ENCODE measurements at regions not wholly inside any gene's neighbourhood (a gene's known extent, or its start where the extent isn't known, plus 50 kb on each side); places are given as distances from the start of the nearest gene placed in this dataset.
"Not testable (repeated sequence)": the region's sequence is repeated elsewhere in the genome, so short reads cannot be mapped to it uniquely, and the experiment has no call there.

- Histone ChIP-seq H3K36me3 (ENCODE audit: control insufficient read depth, insufficient read depth, low read length) (no peaks in the 10 kb centered on the region), H3K4me3 (replicated peaks in 1 of 4; ENCODE audit: control extremely low read depth in 1 of 4, insufficient read depth in 1 of 4, low read depth in 3 of 4, low read length in 4 of 4) (no peak overlapping the region), H3K9ac (ENCODE audit: insufficient read depth, low read length) (no peak overlapping the region), H4K20me1 (ENCODE audit: control insufficient read depth, extremely low read depth, insufficient read depth, low read length) (no peaks in the 10 kb centered on the region), H3K4me2 (ENCODE audit: extremely low read depth, insufficient read depth, low read length) (no peak overlapping the region), H3K9me3 (ENCODE audit: control insufficient read depth, insufficient read depth, low read depth, low read length) (no peaks in the 10 kb centered on the region), H3K27me3 (ENCODE audit: control insufficient read depth, insufficient read depth, low read length) (no peaks in the 10 kb centered on the region), H2AFZ (ENCODE audit: low read length) (no peak overlapping the region), H3K27ac (ENCODE audit: insufficient read depth, low read length) (no peak overlapping the region), H3K4me1 (ENCODE audit: control insufficient read depth, extremely low read depth, insufficient read depth, low read length) (no peaks in the 10 kb centered on the region), H3K79me2 (ENCODE audit: control insufficient read depth, insufficient read depth, low read length) (no peaks in the 10 kb centered on the region)
- TF ChIP-seq EZH2 (IDR thresholded peaks at IDR 0.05; ENCODE audit: low read length, missing control alignments) (no peak), CTCF (conservative IDR thresholded peaks at IDR 0.05 in 1 of 2, IDR thresholded peaks at IDR 0.05 in 1 of 2; ENCODE audit: low read depth in 1 of 2, low read length in 2 of 2) (no peak)
- no peak for DNase-seq (ENCODE audit: low read depth in 2 of 2)
Observed at GRCh38 chr12:116667752-116668151, 70.1 kb downstream of the SPRING1 start.

DNA sequence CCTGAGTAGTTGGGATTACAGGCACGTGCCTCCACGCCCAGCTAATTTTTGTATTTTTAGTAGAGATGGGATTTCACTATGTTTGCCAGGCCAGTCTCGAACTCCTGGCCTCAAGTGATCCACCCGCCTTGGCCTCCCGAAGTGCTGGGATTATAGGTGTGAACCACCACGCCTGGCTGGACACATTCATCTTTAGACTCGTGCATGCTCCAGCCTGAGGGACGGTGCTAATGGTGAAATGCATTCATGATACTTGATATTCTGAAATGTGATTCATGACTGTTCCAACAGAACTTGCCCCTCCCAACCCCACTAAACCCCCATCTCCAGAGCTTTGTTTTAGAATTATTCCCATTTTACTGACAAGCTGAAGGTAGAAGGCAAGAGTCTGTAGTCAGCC, 71.0 kb downstream of the SPRING1 start:
- not testable (repeated sequence) for H3K27ac ChIP-seq (ENCODE audit: insufficient read depth, low read length); DNase-seq (ENCODE audit: low read depth in 2 of 2); H4K20me1 ChIP-seq (ENCODE audit: control insufficient read depth, extremely low read depth, insufficient read depth, low read length); H3K27me3 ChIP-seq (ENCODE audit: control insufficient read depth, insufficient read depth, low read length); H2AFZ ChIP-seq (ENCODE audit: low read length); H3K4me2 ChIP-seq (ENCODE audit: extremely low read depth, insufficient read depth, low read length); H3K4me3 ChIP-seq (replicated peaks in 1 of 4; ENCODE audit: control extremely low read depth in 1 of 4, insufficient read depth in 1 of 4, low read depth in 3 of 4, low read length in 4 of 4); H3K9ac ChIP-seq (ENCODE audit: insufficient read depth, low read length); H3K4me1 ChIP-seq (ENCODE audit: control insufficient read depth, extremely low read depth, insufficient read depth, low read length); H3K79me2 ChIP-seq (ENCODE audit: control insufficient read depth, insufficient read depth, low read length); H3K36me3 ChIP-seq (ENCODE audit: control insufficient read depth, insufficient read depth, low read length); H3K9me3 ChIP-seq (ENCODE audit: control insufficient read depth, insufficient read depth, low read depth, low read length)

DNA sequence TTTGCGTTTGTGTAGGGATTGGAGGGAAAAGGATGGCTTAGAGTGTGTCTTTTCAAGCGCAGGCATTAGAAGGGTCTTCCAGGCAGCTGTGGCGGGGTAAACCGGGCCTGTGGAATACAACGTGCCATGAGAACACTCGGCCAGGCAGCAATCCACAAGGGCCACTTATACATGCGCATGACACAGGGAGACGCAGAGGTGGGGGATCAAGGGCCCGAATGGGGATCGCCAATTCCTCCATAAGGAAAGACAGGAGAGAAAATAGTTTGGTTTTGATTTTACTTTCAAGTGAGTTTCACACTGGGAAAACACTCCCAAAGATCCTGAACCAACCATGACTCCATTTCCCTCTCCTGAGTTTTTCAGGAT, 71.6 kb downstream of the SPRING1 start:
- H3K36me3 ChIP-seq (ENCODE audit: control insufficient read depth, insufficient read depth, low read length) = no peaks in the 10 kb centered on the region
- no peak overlapping the region for H3K4me2 ChIP-seq (ENCODE audit: extremely low read depth, insufficient read depth, low read length)
- H3K9me3 ChIP-seq (ENCODE audit: control insufficient read depth, insufficient read depth, low read depth, low read length) = no peaks in the 10 kb centered on the region
- H3K4me1 ChIP-seq (ENCODE audit: control insufficient read depth, extremely low read depth, insufficient read depth, low read length) = no peaks in the 10 kb centered on the region
- H3K27ac ChIP-seq (ENCODE audit: insufficient read depth, low read length) = no peak overlapping the region
- DNase-seq (ENCODE audit: low read depth in 2 of 2) = no peak
- no peaks in the 10 kb centered on the region for H3K79me2 ChIP-seq (ENCODE audit: control insufficient read depth, insufficient read depth, low read length)
- H2AFZ ChIP-seq (ENCODE audit: low read length) = no peak overlapping the region
- no peaks in the 10 kb centered on the region for H3K27me3 ChIP-seq (ENCODE audit: control insufficient read depth, insufficient read depth, low read length)
- TF ChIP-seq EZH2 (IDR thresholded peaks at IDR 0.05; ENCODE audit: low read length, missing control alignments) = no peak
- no peak for TF ChIP-seq CTCF (conservative IDR thresholded peaks at IDR 0.05 in 1 of 2, IDR thresholded peaks at IDR 0.05 in 1 of 2; ENCODE audit: low read depth in 1 of 2, low read length in 2 of 2)
- no peak overlapping the region for H3K4me3 ChIP-seq (replicated peaks in 1 of 4; ENCODE audit: control extremely low read depth in 1 of 4, insufficient read depth in 1 of 4, low read depth in 3 of 4, low read length in 4 of 4)
- no peaks in the 10 kb centered on the region for H4K20me1 ChIP-seq (ENCODE audit: control insufficient read depth, extremely low read depth, insufficient read depth, low read length)
- no peak overlapping the region for H3K9ac ChIP-seq (ENCODE audit: insufficient read depth, low read length)

All from fibroblast of lung (primary cell).